B cell (primary cell): ENCODE measurements at regions not wholly inside any gene's neighbourhood (a gene's known extent, or its start where the extent isn't known, plus 50 kb on each side); places are given as distances from the start of the nearest gene placed in this dataset.

Source experiments
- CTCF ChIP-seq: fragments of 200-600 bp; IDR thresholded peaks from one replicate; pipeline ENCODE4 v1.8.0; 2022; ENCODE audit warnings: antibody characterized with exemption, mild to moderate bottlenecking
- EZH2 ChIP-seq: IDR thresholded peaks from 2 replicates; pipeline ENCODE4 v1.6.1; 2012; ENCODE audit warnings: borderline replicate concordance, low read depth, mild to moderate bottlenecking, moderate library complexity, low read length; ENCODE audit not compliant: insufficient read depth, poor library complexity, severe bottlenecking

- TF ChIP-seq CTCF = no peak
- no peak for TF ChIP-seq EZH2
Measured at GRCh38 chr12:113684053-113684907, 212.6 kb upstream of the LHX5 start.
